Keratinocyte (primary cell): ENCODE measurements at regions not wholly inside any gene's neighbourhood (a gene's known extent, or its start where the extent isn't known, plus 50 kb on each side); places are given as distances from the start of the nearest gene placed in this dataset.

Experiments used
- DNase-seq: peaks from one replicate; pipeline ENCODE4 v3.0.0-alpha.2; 2011; ENCODE audit warnings: low read depth, missing footprints, low spot score
- FAIRE-seq: peaks from 2 replicates; lab custom pipeline; 2011; peaks lifted over from hg19 to GRCh38; lab: Jason Lieb, UNC
- H2AFZ ChIP-seq: 2 replicates; pipeline ENCODE4 v1.6.0; 2012; ENCODE audit warnings: low read length, control low read depth, inconsistent platforms; ENCODE audit not compliant: control insufficient read depth
- H3K27ac ChIP-seq: 2 replicates; pipeline ENCODE4 v1.5.1; 2011; ENCODE audit warnings: low read length; ENCODE audit not compliant: control insufficient read depth, insufficient read depth
- H3K27me3 ChIP-seq: 3 replicates; pipeline ENCODE4 v1.6.0; 2011; ENCODE audit warnings: low read length; ENCODE audit not compliant: control insufficient read depth, insufficient read depth; ENCODE audit errors: extremely low read depth
- H3K36me3 ChIP-seq, 2 experiments: 2 replicates in 1 of 2; 3 replicates in 1 of 2; pipeline ENCODE4 v1.5.1; 2011; ENCODE audit warnings: low read length in 2 of 2, mild to moderate bottlenecking in 1 of 2; ENCODE audit not compliant: control insufficient read depth in 2 of 2, insufficient read depth in 2 of 2; ENCODE audit errors: extremely low read depth in 1 of 2
- H3K4me1 ChIP-seq: 3 replicates; pipeline ENCODE4 v1.5.1; 2011; ENCODE audit warnings: low read length; ENCODE audit not compliant: control insufficient read depth, insufficient read depth; ENCODE audit errors: extremely low read depth
- H3K4me2 ChIP-seq: 3 replicates; pipeline ENCODE4 v1.6.0; 2011; ENCODE audit warnings: low read depth, low read length; ENCODE audit not compliant: control insufficient read depth, insufficient read depth; ENCODE audit errors: extremely low read depth
- H3K4me3 ChIP-seq, 3 experiments: fragments of 200-600 bp in 1 of 3; sonication (generic) in 1 of 3; 2 replicates in 2 of 3; 3 replicates in 1 of 3; pipeline ENCODE4 v1.5.1; 2011 to 2016; ENCODE audit warnings: low read length in 3 of 3, mild to moderate bottlenecking in 3 of 3, control low read depth in 2 of 3, inconsistent platforms in 1 of 3, low read depth in 1 of 3, mixed read lengths in 1 of 3, mixed run types in 1 of 3, moderate library complexity in 1 of 3; ENCODE audit not compliant: control insufficient read depth in 2 of 3, insufficient read depth in 2 of 3; ENCODE audit errors: extremely low read depth in 1 of 3
- H3K79me2 ChIP-seq: 2 replicates; pipeline ENCODE4 v1.6.0; 2012; ENCODE audit warnings: low read length; ENCODE audit not compliant: control insufficient read depth, insufficient read depth
- H3K9ac ChIP-seq: 3 replicates; pipeline ENCODE4 v1.6.0; 2011; ENCODE audit warnings: low read length; ENCODE audit not compliant: control insufficient read depth, insufficient read depth; ENCODE audit errors: extremely low read depth
- H3K9me1 ChIP-seq: 3 replicates; pipeline ENCODE4 v1.6.0; 2011; ENCODE audit warnings: low read length; ENCODE audit not compliant: control insufficient read depth, insufficient read depth; ENCODE audit errors: extremely low read depth
- H3K9me3 ChIP-seq: 2 replicates; pipeline ENCODE4 v1.5.1; 2012; ENCODE audit warnings: low read depth, low read length; ENCODE audit not compliant: control insufficient read depth
- H4K20me1 ChIP-seq: 3 replicates; pipeline ENCODE4 v1.6.0; 2011; ENCODE audit warnings: low read length; ENCODE audit not compliant: control insufficient read depth, insufficient read depth; ENCODE audit errors: extremely low read depth
- EZH2 ChIP-seq: IDR thresholded peaks from one replicate; pipeline ENCODE4 v1.6.1; 2012; ENCODE audit warnings: inconsistent platforms, mild to moderate bottlenecking, low read length, moderate library complexity
- dilution Hi-C: fragments of 300-500 bp; cut with MboI; formaldehyde crosslinking; loops from one replicate; pipeline ENCODE4 v1.7.0; 2020; ENCODE audit warnings: low sequenced_read_pairs; ENCODE audit not compliant: extremely low pct_ligation_motif_present
- TF ChIP-seq, protein P1 (sequence below), 3 experiments: IDR thresholded peaks in 1 of 3; conservative IDR thresholded peaks in 1 of 3; optimal IDR thresholded peaks in 1 of 3; 2 replicates in 2 of 3; 3 replicates in 1 of 3; pipeline versions ENCODE3 to v1.5.1; 2011; ENCODE audit warnings: low read length in 3 of 3, mild to moderate bottlenecking in 3 of 3, moderate library complexity in 2 of 3, control low read depth in 1 of 3, inconsistent platforms in 1 of 3; ENCODE audit not compliant: insufficient read depth in 2 of 3; ENCODE audit errors: extremely low read depth in 1 of 3

DNA sequence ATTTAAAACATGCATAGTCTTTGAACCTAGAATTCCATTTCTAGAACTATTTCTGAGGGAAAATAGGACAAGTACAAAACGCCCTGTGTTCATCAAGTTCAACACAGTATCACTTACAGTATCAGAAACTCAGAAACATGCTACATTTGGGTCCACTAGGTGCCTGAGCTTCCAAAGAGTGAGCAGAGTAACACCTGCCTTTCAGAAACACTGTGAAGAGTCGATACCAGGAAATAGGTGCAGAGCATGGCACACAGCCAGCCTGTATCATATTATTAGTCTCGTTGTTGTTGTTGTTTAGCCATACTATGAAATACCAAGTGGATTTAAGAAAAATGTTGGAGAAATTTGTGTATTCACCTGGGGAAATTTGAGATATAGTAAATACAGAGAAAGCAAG is 392.1 kb upstream of the MGMT start:
- Histone ChIP-seq H3K4me1 (no peaks in the 10 kb centered on the region), H2AFZ (no peak overlapping the region), H4K20me1 (no peaks in the 10 kb centered on the region), H3K9ac (no peak overlapping the region), H3K9me1 (no peaks in the 10 kb centered on the region), H3K4me3 (no peak overlapping the region), H3K4me2 (no peak overlapping the region), H3K9me3 (peaks cover 2% of the 10 kb centered on the region), H3K79me2 (no peaks in the 10 kb centered on the region), H3K27me3 (no peaks in the 10 kb centered on the region), H3K27ac (no peak overlapping the region), H3K36me3 (no peaks in the 10 kb centered on the region)
- DNase-seq (no peak), FAIRE-seq (no peak)
- TF ChIP-seq, protein P1, sequence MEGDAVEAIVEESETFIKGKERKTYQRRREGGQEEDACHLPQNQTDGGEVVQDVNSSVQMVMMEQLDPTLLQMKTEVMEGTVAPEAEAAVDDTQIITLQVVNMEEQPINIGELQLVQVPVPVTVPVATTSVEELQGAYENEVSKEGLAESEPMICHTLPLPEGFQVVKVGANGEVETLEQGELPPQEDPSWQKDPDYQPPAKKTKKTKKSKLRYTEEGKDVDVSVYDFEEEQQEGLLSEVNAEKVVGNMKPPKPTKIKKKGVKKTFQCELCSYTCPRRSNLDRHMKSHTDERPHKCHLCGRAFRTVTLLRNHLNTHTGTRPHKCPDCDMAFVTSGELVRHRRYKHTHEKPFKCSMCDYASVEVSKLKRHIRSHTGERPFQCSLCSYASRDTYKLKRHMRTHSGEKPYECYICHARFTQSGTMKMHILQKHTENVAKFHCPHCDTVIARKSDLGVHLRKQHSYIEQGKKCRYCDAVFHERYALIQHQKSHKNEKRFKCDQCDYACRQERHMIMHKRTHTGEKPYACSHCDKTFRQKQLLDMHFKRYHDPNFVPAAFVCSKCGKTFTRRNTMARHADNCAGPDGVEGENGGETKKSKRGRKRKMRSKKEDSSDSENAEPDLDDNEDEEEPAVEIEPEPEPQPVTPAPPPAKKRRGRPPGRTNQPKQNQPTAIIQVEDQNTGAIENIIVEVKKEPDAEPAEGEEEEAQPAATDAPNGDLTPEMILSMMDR (optimal IDR thresholded peaks at IDR 0.05 in 1 of 3, IDR thresholded peaks at IDR 0.05 in 1 of 3, conservative IDR thresholded peaks at IDR 0.05 in 1 of 3; ENCODE audit: extremely low read depth in 1 of 3, insufficient read depth in 2 of 3, low read length in 3 of 3), result no peak
- TF ChIP-seq EZH2, result no peak
- dilution Hi-C loops, result no loop called here

DNA sequence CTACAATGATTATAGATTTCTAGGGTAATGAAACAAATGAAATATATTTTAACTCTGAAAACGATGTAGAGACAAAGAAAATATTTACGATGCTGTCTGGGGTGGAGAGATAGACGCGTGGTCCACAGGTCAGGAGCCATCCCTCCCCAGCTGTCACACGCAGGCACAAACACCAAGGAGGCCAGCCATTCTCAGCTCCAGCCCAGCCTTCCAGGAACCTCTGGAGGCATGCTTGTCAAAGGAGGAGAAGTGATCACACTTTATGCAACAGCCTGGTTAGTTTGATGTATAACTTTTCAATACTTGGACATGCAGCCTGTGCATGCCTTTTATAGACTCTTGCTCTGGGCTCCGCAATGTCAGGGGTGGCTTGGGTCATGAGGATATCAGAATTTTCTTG is 391.5 kb upstream of the MGMT start:
- Histone ChIP-seq H3K36me3 (no peaks in the 10 kb centered on the region), H3K27ac (no peak overlapping the region), H3K9ac (no peak overlapping the region), H3K9me3 (peaks cover 2% of the 10 kb centered on the region), H3K4me3 (no peak overlapping the region), H3K27me3 (no peaks in the 10 kb centered on the region), H3K4me1 (no peaks in the 10 kb centered on the region), H4K20me1 (no peaks in the 10 kb centered on the region), H3K4me2 (no peak overlapping the region), H3K9me1 (no peaks in the 10 kb centered on the region), H2AFZ (no peak overlapping the region), H3K79me2 (no peaks in the 10 kb centered on the region)
- FAIRE-seq (no peak), DNase-seq (no peak)
- TF ChIP-seq, protein P1 (optimal IDR thresholded peaks at IDR 0.05 in 1 of 3, IDR thresholded peaks at IDR 0.05 in 1 of 3, conservative IDR thresholded peaks at IDR 0.05 in 1 of 3; ENCODE audit: extremely low read depth in 1 of 3, insufficient read depth in 2 of 3, low read length in 3 of 3), result no peak
- no peak for TF ChIP-seq EZH2
- dilution Hi-C loops, result no loop called here
